Breast epithelium (tissue), 4 donors: ENCODE measurements at regions not wholly inside any gene's neighbourhood (a gene's known extent, or its start where the extent isn't known, plus 50 kb on each side); places are given as distances from the start of the nearest gene placed in this dataset.

Experiments
- DNase-seq, 2 donors: peaks; one replicate each; pipeline ENCODE4 v3.0.0-alpha.2; 2019; ENCODE audit warnings: low spot score in 2 of 2
- H3K27ac ChIP-seq, 2 donors: fragments of 200-600 bp; sonication (generic) in 1 of 2; one replicate each; pipeline ENCODE4 v1.5.1; 2016 to 2019; ENCODE audit warnings: mild to moderate bottlenecking in 1 of 2
- H3K27me3 ChIP-seq, 2 donors: fragments of 200-600 bp; sonication (generic) in 1 of 2; one replicate each; pipeline versions ENCODE4 v1.5.1 to v1.6.0; 2017 to 2019; ENCODE audit warnings: control low read depth in 1 of 2, mild to moderate bottlenecking in 1 of 2
- H3K36me3 ChIP-seq: fragments of 200-600 bp; one replicate; pipeline ENCODE4 v1.5.1; 2019
- H3K4me1 ChIP-seq, 2 donors: fragments of 200-600 bp; sonication (generic); one replicate each; pipeline ENCODE4 v1.5.1; 2016 to 2019; ENCODE audit warnings: control low read depth in 1 of 2
- H3K4me3 ChIP-seq, 3 donors: fragments of 200-600 bp; sonication (generic); 1 replicate in 2 of 3; 2 replicates in 1 of 3; pipeline ENCODE4 v1.5.1; 2016 to 2019; ENCODE audit warnings: mild to moderate bottlenecking in 3 of 3, moderate library complexity in 2 of 3
- H3K9me3 ChIP-seq, 2 donors: fragments of 200-600 bp; sonication (generic) in 1 of 2; one replicate each; pipeline ENCODE4 v1.5.1; 2016 to 2019; ENCODE audit warnings: control low read depth in 1 of 2
- POLR2A ChIP-seq: fragments of 450-650 bp; IDR thresholded peaks from one replicate; pipeline ENCODE4 v1.6.1; 2016; ENCODE audit warnings: antibody characterized with exemption, mild to moderate bottlenecking, moderate library complexity
- POLR2AphosphoS5 ChIP-seq, 3 donors: sonication (generic); formaldehyde crosslinking; IDR thresholded peaks; one replicate each; pipeline ENCODE4 v1.6.1; 2017; ENCODE audit warnings: antibody characterized with exemption in 3 of 3
- intact Hi-C: fragments of 100-400 bp; cut with DNase I; formaldehyde crosslinking; loops from one replicate; pipeline ENCODE4 v1.15.1; 2023; ENCODE audit warnings: low total_unique reads
- TF ChIP-seq, protein P1 (sequence below), 3 donors: fragments of 450-650 bp; IDR thresholded peaks; one replicate each; pipeline ENCODE4 v1.5.1; 2016 to 2017; ENCODE audit warnings: antibody characterized with exemption in 3 of 3, mild to moderate bottlenecking in 3 of 3, moderate library complexity in 3 of 3

DNA sequence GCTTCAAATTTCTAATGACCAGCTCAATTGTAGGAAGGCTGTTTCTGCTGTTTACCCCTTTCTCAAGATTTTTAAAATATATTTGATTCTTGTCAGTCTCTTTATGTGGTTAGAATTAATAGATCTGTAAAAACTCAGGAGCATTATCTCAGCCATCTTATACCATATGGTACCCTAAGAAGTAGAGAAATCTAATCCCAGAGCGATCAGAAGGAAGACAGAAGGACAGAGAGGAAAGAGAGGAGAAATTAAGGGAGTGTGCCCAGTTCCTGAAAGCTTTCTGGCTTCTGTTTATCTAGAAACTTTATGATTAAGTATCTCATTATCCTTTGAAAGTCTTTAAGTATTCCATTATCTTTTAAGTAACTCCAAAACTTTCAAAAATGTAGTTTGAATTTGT is 152.1 kb upstream of the NAV3 start:
- no peaks in the 10 kb centered on the region for H3K4me1 ChIP-seq
- no peak overlapping the region for H3K27ac ChIP-seq
- no peaks in the 10 kb centered on the region for H3K36me3 ChIP-seq
- no peak overlapping the region for H3K4me3 ChIP-seq
- no peaks in the 10 kb centered on the region for H3K27me3 ChIP-seq
- no peak for DNase-seq
- TF ChIP-seq POLR2AphosphoS5 (IDR thresholded peaks at IDR 0.05) (no peak), POLR2A (no peak)
- TF ChIP-seq, protein P1, sequence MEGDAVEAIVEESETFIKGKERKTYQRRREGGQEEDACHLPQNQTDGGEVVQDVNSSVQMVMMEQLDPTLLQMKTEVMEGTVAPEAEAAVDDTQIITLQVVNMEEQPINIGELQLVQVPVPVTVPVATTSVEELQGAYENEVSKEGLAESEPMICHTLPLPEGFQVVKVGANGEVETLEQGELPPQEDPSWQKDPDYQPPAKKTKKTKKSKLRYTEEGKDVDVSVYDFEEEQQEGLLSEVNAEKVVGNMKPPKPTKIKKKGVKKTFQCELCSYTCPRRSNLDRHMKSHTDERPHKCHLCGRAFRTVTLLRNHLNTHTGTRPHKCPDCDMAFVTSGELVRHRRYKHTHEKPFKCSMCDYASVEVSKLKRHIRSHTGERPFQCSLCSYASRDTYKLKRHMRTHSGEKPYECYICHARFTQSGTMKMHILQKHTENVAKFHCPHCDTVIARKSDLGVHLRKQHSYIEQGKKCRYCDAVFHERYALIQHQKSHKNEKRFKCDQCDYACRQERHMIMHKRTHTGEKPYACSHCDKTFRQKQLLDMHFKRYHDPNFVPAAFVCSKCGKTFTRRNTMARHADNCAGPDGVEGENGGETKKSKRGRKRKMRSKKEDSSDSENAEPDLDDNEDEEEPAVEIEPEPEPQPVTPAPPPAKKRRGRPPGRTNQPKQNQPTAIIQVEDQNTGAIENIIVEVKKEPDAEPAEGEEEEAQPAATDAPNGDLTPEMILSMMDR (IDR thresholded peaks at IDR 0.05) = no peak
- H3K9me3 ChIP-seq = no peaks in the 10 kb centered on the region
- intact Hi-C loops = no loop called here

DNA sequence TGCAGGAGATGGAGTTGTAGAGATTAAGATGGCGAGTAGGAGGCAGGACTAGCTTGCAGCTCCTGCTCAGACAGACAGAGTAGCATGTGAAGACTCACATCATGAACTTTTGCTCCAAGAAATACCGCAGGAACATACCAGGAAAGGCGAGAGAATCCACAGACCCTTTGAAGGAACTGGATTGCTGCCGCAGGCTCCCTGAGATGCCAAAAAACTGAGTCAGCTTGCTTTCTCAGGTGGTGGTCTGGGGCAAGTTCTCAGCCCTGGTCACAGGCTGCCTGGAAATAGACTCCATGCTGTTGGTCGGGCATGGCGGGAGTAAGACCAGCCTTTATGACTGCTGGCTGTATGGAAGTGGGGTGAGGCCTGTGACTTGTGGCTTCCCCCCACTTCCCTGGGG is 163.6 kb upstream of the NAV3 start:
- intact Hi-C loops = no loop called here
- H3K27me3 ChIP-seq = no peaks in the 10 kb centered on the region
- H3K9me3 ChIP-seq = no peaks in the 10 kb centered on the region
- no peak overlapping the region for H3K4me3 ChIP-seq
- H3K4me1 ChIP-seq = no peaks in the 10 kb centered on the region
- no peak overlapping the region for H3K27ac ChIP-seq
- no peaks in the 10 kb centered on the region for H3K36me3 ChIP-seq
- TF ChIP-seq, protein P1 (IDR thresholded peaks at IDR 0.05) = no peak
- TF ChIP-seq POLR2A (no peak), POLR2AphosphoS5 (IDR thresholded peaks at IDR 0.05) (no peak)
- DNase-seq = no peak

DNA sequence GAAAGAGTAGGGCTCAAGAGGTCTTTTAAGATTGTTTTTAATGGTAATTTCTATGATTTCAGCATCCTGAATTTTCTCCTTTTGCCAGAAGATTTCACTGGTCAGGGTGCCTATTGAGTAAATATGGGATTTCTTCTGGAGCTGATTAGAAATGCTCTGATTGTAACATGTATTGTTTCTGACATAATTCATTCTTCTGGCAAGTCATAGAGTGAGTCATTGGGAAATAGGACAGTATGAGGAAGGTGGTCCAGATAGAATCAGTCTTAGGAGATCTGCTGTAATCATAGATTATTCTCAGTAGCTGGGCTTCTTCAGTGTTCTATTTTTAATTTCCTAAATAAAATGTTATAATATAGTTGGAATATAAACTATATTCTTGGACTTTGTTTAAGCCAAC is 182.0 kb upstream of the NAV3 start:
- H3K4me3 ChIP-seq = no peak overlapping the region
- H3K27ac ChIP-seq = no peak overlapping the region
- TF ChIP-seq POLR2AphosphoS5 (IDR thresholded peaks at IDR 0.05) = no peak
- no peak for TF ChIP-seq POLR2A
- TF ChIP-seq, protein P1 (IDR thresholded peaks at IDR 0.05) = no peak
- DNase-seq = no peak
- H3K9me3 ChIP-seq = no peaks in the 10 kb centered on the region
- no peaks in the 10 kb centered on the region for H3K36me3 ChIP-seq
- H3K4me1 ChIP-seq = no peaks in the 10 kb centered on the region
- H3K27me3 ChIP-seq = no peaks in the 10 kb centered on the region
- intact Hi-C loops = no loop called here

DNA sequence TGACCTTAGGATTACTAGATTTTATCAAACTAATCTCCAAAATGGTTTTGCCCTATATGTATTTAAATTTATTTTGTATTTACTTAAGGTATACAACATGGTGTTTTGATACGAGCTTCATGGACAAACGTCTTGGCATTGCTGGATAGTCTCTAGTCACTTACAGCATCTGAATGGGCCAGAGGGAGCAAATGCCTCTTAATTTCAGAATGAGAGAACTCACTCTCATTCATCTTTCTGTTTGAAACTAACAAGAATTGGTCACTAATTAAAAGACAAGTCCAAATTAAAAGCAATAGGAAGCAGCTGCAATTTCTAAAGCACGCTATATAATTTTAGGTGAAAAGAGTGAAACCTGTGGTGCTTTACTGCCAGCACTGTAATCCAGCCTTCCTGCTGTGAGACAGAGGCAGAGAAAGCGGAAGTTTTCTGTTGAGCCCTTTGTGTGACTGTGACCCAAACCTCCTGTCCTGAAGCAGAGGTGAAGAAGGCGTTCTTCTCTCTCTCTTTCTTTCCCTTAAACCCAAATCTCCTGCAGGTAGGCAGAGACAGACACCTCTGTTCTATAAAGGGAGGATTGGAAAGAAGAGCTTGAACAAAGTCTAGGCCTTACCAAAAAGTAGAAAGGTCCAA is 184.6 kb upstream of the NAV3 start:
- Histone ChIP-seq H3K27ac (no peak overlapping the region), H3K9me3 (no peaks in the 10 kb centered on the region), H3K4me1 (no peaks in the 10 kb centered on the region), H3K4me3 (no peak overlapping the region), H3K36me3 (no peaks in the 10 kb centered on the region), H3K27me3 (no peaks in the 10 kb centered on the region)
- intact Hi-C loops = no loop called here
- DNase-seq = no peak
- TF ChIP-seq POLR2A (no peak), POLR2AphosphoS5 (IDR thresholded peaks at IDR 0.05) (no peak)
- TF ChIP-seq, protein P1 (IDR thresholded peaks at IDR 0.05) = no peak

DNA sequence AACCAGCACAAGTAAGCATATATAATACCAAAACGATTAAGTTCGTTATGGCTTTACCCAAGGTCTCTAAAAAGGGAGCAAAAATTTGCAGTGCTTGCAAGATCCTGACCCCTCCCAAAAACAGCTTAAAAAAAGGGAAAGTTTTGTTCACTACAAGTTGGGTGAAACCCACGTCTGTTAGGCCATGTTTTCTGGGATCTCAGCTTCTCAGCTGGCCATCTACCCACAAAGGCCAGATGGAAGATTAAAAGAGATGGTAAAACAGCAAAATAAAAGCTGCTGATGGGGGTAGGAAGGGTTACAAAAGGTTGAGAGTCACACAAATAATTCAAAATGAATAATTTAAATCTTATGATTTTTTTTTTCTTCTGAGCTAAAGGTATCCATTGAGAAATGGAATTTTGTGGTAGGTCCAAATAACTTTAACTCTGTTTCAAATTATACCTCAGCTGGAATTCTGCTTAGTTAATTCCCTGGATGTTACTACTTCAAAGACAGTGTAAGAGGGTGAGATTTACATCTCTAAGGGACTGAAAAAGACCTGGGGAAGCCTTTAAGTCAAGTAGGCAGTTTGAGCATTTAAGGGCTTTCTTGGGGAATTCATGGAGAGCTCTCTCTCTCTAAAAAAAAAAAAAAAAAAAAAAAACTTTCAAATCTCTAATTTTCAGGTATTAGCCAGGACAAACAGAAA is 185.6 kb upstream of the NAV3 start:
- TF ChIP-seq POLR2AphosphoS5 (IDR thresholded peaks at IDR 0.05) (no peak), POLR2A (no peak)
- TF ChIP-seq, protein P1 (IDR thresholded peaks at IDR 0.05) = no peak
- Histone ChIP-seq H3K36me3 (no peaks in the 10 kb centered on the region), H3K27me3 (no peaks in the 10 kb centered on the region), H3K27ac (no peak overlapping the region), H3K9me3 (no peaks in the 10 kb centered on the region), H3K4me1 (no peaks in the 10 kb centered on the region), H3K4me3 (no peak overlapping the region)
- intact Hi-C loops = no loop called here
- no peak for DNase-seq
